ENCODE measurements at regions not wholly inside any gene's neighbourhood (a gene's known extent, or its start where the extent isn't known, plus 50 kb on each side); places are given as distances from the start of the nearest gene placed in this dataset.

- no peak for TF ChIP-seq CTCF (IDR thresholded peaks at IDR 0.05)
- TF ChIP-seq POLR2A (IDR thresholded peaks at IDR 0.05), result no peak
- TF ChIP-seq EP300 (IDR thresholded peaks at IDR 0.05), result no peak
Observed at GRCh38 chr2:149666809-149667320, 79.3 kb upstream of the MMADHC start.
